ENCODE measurements at regions not wholly inside any gene's neighbourhood (a gene's known extent, or its start where the extent isn't known, plus 50 kb on each side); places are given as distances from the start of the nearest gene placed in this dataset.

DNA sequence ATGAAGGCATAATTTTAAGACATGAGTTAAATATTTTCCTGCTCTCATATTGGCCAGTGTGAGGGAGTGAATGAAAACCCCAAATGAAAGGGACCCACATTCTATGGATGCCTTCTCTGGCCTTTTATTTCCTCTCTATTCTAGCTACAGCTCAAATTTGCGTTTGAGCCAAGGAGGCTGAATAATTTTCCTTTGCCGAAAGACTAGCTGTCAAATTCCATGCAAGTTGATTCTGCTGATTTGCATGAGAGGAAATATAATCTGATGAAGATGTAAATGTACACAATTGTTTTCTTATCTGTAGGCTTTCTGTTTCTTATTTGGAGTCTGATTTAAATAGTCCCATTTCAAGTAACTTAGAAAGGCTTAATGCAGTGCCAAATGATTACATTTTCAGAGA, 438.4 kb upstream of the SPRED2 start:
- no peak overlapping the region for H3K27ac ChIP-seq
- TF ChIP-seq ZFX (IDR thresholded peaks at IDR 0.05) (no peak), CTCF (conservative IDR thresholded peaks at IDR 0.05) (no peak)

- no peak for TF ChIP-seq ZFX (IDR thresholded peaks at IDR 0.05)
- TF ChIP-seq CTCF (conservative IDR thresholded peaks at IDR 0.05): no peak
- H3K27ac ChIP-seq: no peak overlapping the region
These were observed 436.9 kb upstream of the SPRED2 start for GRCh38 chr2:65869296-65869695.

- no peak overlapping the region for H3K27ac ChIP-seq
- TF ChIP-seq CTCF (conservative IDR thresholded peaks at IDR 0.05): no peak
- TF ChIP-seq ZFX (IDR thresholded peaks at IDR 0.05): no peak
These were observed 435.8 kb upstream of the SPRED2 start for GRCh38 chr2:65868177-65868576.

DNA sequence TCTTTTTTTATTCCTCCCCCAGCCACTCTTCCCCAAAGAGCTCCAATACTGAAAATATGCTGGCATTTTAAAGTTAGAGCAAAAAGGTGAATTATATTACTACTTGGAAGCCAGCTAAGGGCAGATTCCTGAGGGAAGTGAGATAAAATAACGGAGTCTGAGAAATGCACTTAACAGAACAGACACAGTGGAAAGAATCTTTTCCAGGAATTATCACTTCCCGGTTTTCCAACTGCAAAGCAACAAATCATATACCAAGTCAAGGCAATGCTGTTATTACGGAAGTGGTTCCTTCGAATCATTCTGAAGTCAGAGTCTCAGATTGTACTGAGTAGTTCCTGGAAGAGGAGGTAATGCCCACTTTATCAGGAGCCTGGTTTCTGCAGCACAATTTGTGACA, 435.0 kb upstream of the SPRED2 start:
- no peak overlapping the region for H3K27ac ChIP-seq
- TF ChIP-seq ZFX (IDR thresholded peaks at IDR 0.05) (no peak), CTCF (conservative IDR thresholded peaks at IDR 0.05) (no peak)

DNA sequence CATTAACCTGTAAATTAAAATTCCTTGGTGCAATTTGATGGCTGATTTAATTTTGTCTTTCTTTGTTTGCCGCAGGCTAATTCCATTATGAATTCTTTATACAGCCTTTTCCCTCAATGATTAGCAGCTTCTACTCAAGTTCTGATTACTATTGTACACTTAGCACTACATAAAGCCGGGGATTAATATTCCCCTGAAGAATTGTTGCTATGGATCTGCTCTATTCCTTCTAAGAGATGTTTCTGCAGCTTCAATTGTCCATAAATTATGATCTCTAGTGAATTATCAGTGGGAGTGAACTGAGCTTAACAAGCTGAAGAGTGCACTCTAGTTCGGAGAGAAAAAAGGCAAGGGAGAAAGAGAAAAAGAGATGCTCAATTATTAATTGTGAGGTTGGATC, 433.7 kb upstream of the SPRED2 start:
- TF ChIP-seq CTCF (conservative IDR thresholded peaks at IDR 0.05) (no peak), ZFX (IDR thresholded peaks at IDR 0.05) (no peak)
- H3K27ac ChIP-seq: no peak overlapping the region

DNA sequence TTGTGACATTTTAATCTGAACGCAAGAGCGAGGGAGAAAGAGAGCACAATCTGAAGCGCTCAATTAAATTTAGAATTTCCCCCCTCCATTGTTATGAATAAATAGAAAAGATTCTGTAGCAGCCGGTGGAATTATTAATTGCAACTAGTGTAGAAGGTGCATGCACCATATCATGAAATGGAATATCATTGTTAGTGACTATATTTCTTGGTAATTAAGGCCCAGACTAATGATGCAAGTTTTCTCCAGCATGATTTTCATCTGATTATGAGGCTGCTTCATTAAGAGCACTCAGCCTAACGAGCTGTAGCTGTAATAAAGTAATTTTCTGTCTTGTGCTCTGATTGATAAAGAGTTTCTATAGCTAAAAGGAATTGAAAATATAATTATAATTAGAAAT, 432.2 kb upstream of the SPRED2 start:
- no peak overlapping the region for H3K27ac ChIP-seq
- no peak for TF ChIP-seq ZFX (IDR thresholded peaks at IDR 0.05)
- no peak for TF ChIP-seq CTCF (conservative IDR thresholded peaks at IDR 0.05)

- H3K27ac ChIP-seq: no peak overlapping the region
- TF ChIP-seq ZFX (IDR thresholded peaks at IDR 0.05): no peak
- no peak for TF ChIP-seq CTCF (conservative IDR thresholded peaks at IDR 0.05)
These were observed 431.3 kb upstream of the SPRED2 start for GRCh38 chr2:65863713-65864112.

Data from C4-2B (cell line).